Stimulated activated CD8-positive, alpha-beta memory T cell treated with anti-CD3 and anti-CD28 coated beads, Interleukin-15, amount 100 ng/mL, for 24 hours (primary cell): ENCODE measurements at regions not wholly inside any gene's neighbourhood (a gene's known extent, or its start where the extent isn't known, plus 50 kb on each side); places are given as distances from the start of the nearest gene placed in this dataset.

Experiments used
- DNase-seq: peaks from one replicate; pipeline ENCODE4 v3.0.0-alpha.2; 2020; ENCODE audit warnings: low read depth

- DNase-seq: no peak
Observed at GRCh38 chr2:146031158-146031557, 1511.2 kb upstream of the ZEB2 start.

DNA sequence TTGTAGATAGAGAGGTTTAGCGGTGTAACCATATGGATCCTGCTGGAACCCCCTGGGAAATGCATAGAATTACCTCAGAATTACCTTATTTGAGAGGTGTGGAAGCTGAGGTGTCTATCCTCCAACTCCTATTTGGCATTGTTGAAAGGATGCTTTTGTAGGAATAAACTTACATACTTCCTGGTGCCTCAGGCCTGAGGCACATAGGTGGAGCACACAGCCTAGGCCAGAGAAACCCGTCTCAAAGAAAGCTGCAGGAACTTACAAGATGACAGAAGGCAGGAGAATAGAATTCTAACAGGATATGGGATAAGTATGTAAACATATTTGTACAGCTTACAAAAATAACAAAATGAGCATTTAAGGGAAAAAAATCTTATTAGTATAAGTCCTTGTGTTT is 1507.2 kb upstream of the ZEB2 start:
- DNase-seq: no peak

DNA sequence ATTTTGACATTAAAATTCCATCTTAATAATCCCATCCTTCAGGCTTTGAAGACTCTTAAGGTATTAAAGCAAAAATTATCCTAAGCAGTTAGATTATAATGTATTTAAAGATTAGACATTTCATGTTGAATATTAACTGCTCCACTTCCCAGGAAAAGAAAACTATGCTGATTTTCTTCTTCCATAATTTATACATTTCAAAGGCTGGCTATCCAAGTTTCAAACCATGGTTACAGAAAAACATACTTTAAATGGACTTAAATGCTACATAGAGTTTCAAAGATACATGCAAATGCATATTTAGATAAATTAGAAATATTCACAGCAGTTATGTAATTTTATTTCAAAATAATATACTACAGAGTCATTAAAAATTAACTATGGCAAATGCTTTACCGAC is 1505.6 kb upstream of the ZEB2 start:
- no peak for DNase-seq

DNA sequence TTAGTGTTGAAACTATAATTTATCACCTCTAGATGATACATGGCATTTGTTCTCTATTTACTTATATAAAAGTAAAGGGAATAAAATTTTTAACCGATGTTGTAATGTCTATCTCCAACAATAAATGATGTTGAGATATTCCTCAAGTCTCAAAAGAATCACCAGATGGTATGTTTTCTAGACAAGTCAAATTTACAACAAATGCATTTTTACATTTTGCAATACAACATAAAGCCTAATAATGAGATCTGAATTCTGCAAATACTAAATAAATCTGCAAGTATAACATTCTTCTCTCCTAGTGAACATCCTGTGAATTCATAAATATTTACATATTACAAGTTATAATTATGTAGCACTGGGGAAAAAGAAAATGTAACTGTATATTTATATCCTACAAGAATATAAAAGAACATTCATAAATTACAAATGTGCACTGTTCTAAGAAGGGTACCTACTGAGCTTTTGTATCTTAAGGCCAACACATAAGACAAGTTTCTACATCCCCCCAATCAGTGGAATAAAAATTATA is 1504.4 kb upstream of the ZEB2 start:
- no peak for DNase-seq

DNA sequence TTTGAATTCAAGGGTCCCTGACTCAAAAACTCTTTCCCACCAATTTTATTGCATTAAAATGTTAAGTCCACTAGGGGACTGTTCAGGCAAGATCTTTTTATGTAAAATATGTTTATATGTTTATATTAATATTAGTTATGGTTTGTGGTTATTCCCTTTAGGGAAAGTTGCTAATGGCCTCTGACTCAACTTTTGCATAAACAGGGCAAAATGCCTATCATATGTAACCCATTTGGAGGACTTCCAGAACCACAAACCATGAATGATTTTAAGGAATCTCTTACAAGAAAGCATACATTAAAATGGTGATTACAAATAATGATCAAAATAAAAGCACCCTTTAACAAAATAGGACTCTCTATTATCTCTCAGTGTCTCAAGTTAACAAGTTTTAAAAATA is 1484.5 kb upstream of the ZEB2 start:
- no peak for DNase-seq

- no peak for DNase-seq
Observed at GRCh38 chr2:146003337-146003736, 1483.4 kb upstream of the ZEB2 start.

- no peak for DNase-seq
Observed at GRCh38 chr2:145994910-145995309, 1475.0 kb upstream of the ZEB2 start.

DNA sequence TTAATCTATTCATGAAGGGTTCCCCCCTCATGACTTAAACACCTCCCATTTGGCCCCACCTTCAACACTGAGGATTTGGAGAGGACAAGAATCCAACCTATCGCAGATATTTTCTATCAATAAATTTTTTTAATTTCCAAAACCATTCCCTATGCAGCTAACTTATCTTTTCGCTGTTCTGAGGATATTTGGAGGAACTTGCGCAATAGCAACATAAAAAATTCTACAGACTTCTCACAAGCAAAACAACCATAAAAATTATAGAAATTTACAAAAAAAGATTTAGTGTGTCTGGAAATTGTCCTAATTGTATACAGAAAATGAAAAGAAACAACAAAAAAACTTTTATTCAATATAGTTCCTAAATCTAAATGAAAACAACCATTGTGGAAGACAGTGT is 1472.7 kb upstream of the ZEB2 start:
- no peak for DNase-seq

DNA sequence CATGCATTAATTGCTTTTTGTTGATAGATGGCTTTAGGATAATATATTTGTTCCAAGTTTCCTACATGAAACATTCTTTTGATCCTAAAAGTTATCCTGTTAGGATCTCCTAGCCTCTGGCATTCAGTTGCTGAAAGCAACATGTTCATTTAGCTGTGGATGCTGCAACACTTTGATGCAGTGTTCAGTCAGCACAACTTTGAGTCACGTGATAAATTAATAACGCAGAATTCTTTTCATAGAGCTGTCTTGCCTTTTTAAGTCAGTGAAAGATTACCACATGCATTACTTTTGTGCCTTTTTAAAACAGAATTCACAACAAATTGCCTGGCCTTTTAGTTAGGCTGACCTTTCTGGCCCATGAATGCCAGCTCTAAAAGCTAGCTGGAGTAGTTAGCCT is 1467.9 kb upstream of the ZEB2 start:
- DNase-seq: no peak

DNA sequence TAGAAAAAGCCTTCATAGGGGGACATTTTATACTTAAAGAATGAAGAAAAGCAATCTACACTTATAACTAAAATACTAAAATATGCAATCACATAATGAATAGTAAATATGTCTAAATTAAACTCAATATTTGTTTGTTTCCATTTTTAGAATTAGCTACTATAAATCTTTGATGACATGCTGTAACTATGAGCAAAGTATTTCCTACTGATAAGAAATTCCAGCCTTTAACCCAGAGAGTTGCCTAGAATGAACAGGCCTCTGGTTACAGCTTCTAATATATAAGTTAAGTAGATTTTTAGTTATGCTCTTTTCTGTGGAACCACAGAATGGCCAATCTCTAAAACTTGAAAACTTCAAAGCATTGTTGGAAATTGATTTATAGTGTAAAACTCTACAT is 1465.6 kb upstream of the ZEB2 start:
- no peak for DNase-seq

DNA sequence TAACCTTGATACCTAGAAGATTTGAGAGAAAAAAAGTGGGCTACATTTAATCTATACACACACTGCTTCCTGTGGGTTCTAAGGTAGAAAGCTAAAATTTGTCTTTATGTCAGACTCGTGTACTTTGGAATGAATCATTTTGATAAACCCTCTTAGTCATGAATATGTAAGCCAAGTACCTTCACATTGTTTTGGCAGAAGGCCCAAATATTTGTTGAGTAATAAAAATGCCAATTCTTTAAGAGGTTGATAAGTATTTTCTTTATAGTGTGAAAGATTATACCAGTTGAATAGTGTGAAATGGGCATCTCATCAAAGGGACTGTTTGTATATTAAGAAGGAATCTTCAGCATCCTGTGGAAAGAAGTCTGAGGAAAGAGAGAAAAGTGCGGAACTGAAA is 1464.7 kb upstream of the ZEB2 start:
- no peak for DNase-seq

GRCh38 chr2:145980318-145980717 is 1460.4 kb upstream of the ZEB2 start:
- DNase-seq: no peak

DNA sequence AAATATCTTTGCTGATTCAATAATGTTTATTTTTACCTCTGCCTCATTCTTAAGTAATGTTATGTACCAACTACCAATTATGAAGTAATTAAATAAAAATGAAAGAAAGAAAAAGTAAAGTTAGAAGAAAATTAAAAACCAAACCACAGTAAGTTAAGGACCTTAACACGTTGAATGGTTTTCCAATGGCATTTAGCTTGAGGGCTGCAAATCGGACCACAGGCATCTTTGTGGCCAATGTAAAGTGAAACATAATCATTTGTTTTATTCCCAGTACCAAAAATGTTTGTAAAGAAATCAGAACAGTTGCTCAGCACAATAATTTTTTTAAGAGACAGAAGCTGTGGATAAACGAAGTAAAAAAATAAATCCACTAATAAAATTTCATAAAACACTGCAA is 1455.5 kb upstream of the ZEB2 start:
- DNase-seq: no peak

- no peak for DNase-seq
Observed at GRCh38 chr2:145961846-145962245, 1441.9 kb upstream of the ZEB2 start.

DNA sequence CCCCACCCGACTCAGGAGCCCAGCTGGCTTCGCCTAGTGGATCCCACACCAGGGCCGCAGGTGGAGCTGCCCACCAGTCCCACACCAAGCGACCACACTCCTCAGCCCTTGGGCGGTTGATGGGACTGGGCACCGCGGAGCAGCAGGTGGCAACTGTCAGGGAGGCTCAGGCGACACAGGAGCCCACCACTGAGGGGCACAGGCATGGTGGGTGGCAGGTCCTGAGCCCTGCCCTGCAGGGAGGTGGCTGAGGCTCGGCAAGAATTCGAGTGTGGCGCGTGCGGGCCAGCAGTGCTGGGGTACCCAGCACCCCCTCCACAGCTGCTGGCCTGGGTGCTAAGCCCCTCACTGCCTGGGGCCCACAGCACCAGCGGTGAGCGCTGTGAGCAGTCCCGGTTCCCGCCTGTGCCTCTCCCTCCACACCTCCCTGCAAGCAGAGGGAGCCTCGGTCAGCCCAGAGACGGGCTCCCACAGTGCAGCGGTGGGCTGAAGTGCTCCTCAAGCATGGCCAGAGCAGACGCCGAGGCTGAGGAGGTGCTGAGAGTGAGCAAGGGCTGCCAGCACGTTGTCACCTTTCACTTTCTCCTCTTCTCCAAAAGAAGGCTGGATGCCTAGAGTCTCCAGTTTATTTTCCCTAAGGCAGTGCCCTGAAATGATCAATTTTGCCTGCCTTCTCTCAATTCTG is 1440.7 kb upstream of the ZEB2 start:
- DNase-seq: no peak

DNA sequence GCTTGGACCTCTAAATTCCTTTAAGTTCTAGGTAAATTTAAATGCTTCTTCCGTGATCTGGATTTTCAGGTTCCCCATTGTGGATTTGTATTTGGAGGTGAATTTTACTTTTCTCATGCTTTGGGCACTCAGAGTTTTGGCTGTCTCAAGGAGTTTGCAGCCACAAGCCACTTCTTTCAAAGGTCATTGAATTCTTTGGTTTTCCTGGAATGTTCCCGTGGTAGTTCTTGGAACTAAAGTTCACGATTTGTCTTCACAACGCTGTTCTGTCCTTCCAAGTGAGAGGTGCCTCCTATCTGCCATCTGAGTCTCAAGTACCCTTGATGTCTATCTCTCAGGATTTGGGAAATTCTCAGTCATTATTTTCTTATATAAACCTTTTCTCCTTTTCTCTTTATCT is 1438.7 kb upstream of the ZEB2 start:
- no peak for DNase-seq

DNA sequence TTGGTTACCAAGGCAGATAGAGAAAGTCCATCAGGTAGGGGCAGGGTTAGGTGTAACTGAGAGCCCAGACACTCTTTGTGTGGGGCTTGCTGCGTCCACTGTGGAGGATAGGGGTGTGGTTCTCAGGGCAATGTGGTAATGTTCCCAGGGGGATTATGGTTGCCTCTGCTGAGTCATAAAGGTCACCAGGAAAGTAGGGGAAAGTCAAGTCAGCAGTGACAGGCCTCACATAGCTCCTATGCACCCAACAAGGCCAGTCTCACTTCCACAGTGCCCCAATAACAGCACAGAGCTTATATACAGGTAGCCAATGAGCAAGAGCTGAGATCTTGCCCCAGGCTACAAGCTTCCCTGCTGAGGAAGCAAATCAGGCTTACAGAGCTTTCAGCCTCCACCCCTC is 1438.0 kb upstream of the ZEB2 start:
- DNase-seq: no peak

DNA sequence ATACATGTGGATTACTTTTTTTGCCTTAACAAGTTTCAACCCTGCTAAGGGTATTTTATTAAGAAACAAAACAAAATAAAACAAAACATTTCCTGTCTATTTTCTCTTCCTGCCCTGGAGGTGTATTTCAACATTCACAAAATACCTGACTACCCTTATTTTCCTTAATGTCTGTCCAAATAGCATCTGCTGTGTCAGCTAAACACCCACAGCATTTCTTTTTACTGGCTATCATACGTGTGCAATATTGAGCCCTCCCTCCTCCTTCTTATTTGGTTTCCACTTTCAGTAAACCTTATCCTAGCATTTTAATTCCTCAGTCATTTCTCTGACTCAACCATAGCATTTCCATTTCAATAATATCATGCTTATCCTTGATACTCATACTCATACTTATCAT is 1420.0 kb upstream of the ZEB2 start:
- DNase-seq: no peak

DNA sequence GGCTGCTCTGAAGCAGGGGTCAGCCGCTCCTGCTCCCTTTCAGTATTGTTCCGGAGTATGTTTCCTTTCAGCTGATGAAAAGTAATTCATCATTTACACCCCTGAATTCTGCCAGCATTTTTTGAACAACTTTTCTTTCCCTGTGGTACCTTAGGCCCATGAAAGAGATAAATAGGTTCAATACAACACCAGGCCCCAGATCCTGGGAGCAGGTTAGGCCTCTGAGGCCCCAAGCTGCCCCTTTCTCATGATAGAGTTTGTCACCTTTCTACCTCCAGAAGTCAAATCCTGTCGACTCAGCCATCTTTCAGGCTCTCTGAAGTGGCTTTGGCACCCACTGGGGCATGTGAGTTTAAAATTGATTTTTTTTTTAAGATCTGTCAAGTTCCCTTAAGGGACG is 1415.1 kb upstream of the ZEB2 start:
- no peak for DNase-seq

- no peak for DNase-seq
Observed at GRCh38 chr2:145931781-145932395, 1412.0 kb upstream of the ZEB2 start.

- DNase-seq: no peak
Observed at GRCh38 chr2:145930318-145930717, 1410.4 kb upstream of the ZEB2 start.

- DNase-seq: no peak
Observed at GRCh38 chr2:145927131-145927950, 1407.4 kb upstream of the ZEB2 start.

DNA sequence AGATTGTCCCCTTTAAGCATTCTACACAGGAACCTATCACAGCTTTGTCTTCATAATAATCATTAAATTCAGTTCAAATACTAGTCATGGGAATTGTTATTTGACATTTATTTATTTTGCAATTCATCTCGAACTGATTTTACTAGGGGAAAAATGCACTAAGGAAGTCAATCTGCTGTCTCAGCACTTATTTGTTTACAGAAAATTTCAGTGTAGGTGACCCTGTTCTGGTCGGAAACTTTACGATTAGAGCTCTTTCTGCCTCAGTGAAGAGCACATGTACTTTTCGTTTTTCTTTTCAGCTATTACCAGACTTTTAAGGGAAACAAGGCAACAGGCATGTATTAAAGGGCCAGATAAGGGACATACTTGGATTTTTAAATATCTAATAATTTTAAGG is 1405.7 kb upstream of the ZEB2 start:
- no peak for DNase-seq
